Cardiac muscle cell (in vitro differentiated cells and primary cell): ENCODE measurements at regions not wholly inside any gene's neighbourhood (a gene's known extent, or its start where the extent isn't known, plus 50 kb on each side); places are given as distances from the start of the nearest gene placed in this dataset.

Source experiments
- DNase-seq, 2 donors: peaks; one replicate each; pipeline versions ENCODE4 v3.0.0 to v3.0.0-alpha.2; 2010 to 2017; ENCODE audit warnings: low read depth in 1 of 2, low spot score in 1 of 2
- H3K27ac ChIP-seq: fragments of 200-600 bp; sonication (generic); 2 replicates; pipeline ENCODE4 v1.5.1; 2016
- H3K27me3 ChIP-seq: fragments of 200-600 bp; sonication (generic); 2 replicates; pipeline ENCODE4 v1.6.0; 2016; ENCODE audit warnings: control low read depth
- H3K36me3 ChIP-seq: fragments of 200-600 bp; sonication (generic); 2 replicates; pipeline ENCODE4 v1.5.1; 2016; ENCODE audit warnings: control low read depth
- H3K4me1 ChIP-seq: fragments of 200-600 bp; sonication (generic); 2 replicates; pipeline ENCODE4 v1.8.1; 2017; ENCODE audit warnings: low read depth, mild to moderate bottlenecking, mixed run types
- H3K4me3 ChIP-seq: fragments of 200-600 bp; sonication (generic); 2 replicates; pipeline ENCODE4 v1.5.1; 2016; ENCODE audit warnings: mild to moderate bottlenecking
- H3K9me3 ChIP-seq: fragments of 200-600 bp; sonication (generic); 2 replicates; pipeline ENCODE4 v1.5.1; 2017; ENCODE audit warnings: low read depth, mild to moderate bottlenecking, control low read depth
- CTCF ChIP-seq: IDR thresholded peaks from 2 replicates; pipeline ENCODE4 v1.5.1; 2012; ENCODE audit warnings: low read depth, mild to moderate bottlenecking, low read length

- no peaks in the 10 kb centered on the region for H3K36me3 ChIP-seq
- no peak for TF ChIP-seq CTCF
- no peak overlapping the region for H3K4me3 ChIP-seq
- no peaks in the 10 kb centered on the region for H3K9me3 ChIP-seq
- no peak overlapping the region for H3K27ac ChIP-seq
- H3K4me1 ChIP-seq: peaks cover 20% of the 10 kb centered on the region
- no peak for DNase-seq
- H3K27me3 ChIP-seq: no peaks in the 10 kb centered on the region
Measured at GRCh38 chr10:43699516-43699915, 50.8 kb upstream of the ZNF32 start.
